K562 (cell line): ENCODE measurements at regions not wholly inside any gene's neighbourhood (a gene's known extent, or its start where the extent isn't known, plus 50 kb on each side); places are given as distances from the start of the nearest gene placed in this dataset.

ENCODE experiments used
- ATAC-seq: fragments of 200-7000 bp; cut with Tn5 transposase; 3 replicates; pipeline ENCODE4 v1.9.1; 2020; ENCODE audit warnings: moderate library complexity
- BruUV-seq: library from RNA; stranded (reverse); fragments of 400-500 nt; replicated peaks from 2 replicates; lab custom pipeline; 2021; lab: Mats Ljungman, UMichigan
- CTCF ChIA-PET: fragments of 300-600 bp; formaldehyde crosslinking; extraction: SDS; loops from one replicate; lab custom pipeline; 2021; ENCODE audit warnings: low intra/inter-chr PET ratio; lab: Yijun Ruan, JAX
- POLR2A ChIA-PET: fragments of 300-600, 350-650 bp; sonication (Branson Sonifier 250); formaldehyde crosslinking; extraction: SDS; loops from one replicate; lab custom pipeline; 2021; ENCODE audit warnings: antibody characterized with exemption, inconsistent platforms; lab: Yijun Ruan, JAX
- DNase-seq, 4 experiments: peaks; one replicate each; pipeline versions ENCODE4 v3.0.0 to v3.0.0-alpha.2; 2011 to 2018; ENCODE audit warnings: low spot score in 3 of 4, mixed read lengths in 3 of 4; ENCODE audit errors: extremely low read depth in 1 of 4
- FAIRE-seq: peaks from 2 replicates; lab custom pipeline; 2011; peaks lifted over from hg19 to GRCh38; lab: Jason Lieb, UNC
- H2AFZ ChIP-seq: 2 replicates; pipeline ENCODE4 v1.6.0; 2011; ENCODE audit warnings: low read depth, low read length, control low read depth, inconsistent platforms
- H3K27ac ChIP-seq: fragments of 200-600 bp; 3 replicates; pipeline ENCODE4 v1.8.0; 2011; ENCODE audit warnings: low read depth, mild to moderate bottlenecking, control low read depth, inconsistent platforms, low read length, moderate library complexity, mixed read lengths; ENCODE audit errors: extremely low read depth
- H3K27me3 ChIP-seq, 2 experiments: fragments of 300-600 bp in 1 of 2; 2 replicates in 1 of 2; 3 replicates in 1 of 2; pipeline versions ENCODE4 v1.6.0 to v1.8.0; 2011; ENCODE audit warnings: inconsistent platforms in 2 of 2, low read length in 2 of 2, mild to moderate bottlenecking in 1 of 2, mixed read lengths in 1 of 2, moderate library complexity in 1 of 2; ENCODE audit not compliant: control insufficient read depth in 2 of 2, insufficient read depth in 2 of 2
- H3K36me3 ChIP-seq: fragments of 300-600 bp; 3 replicates; pipeline ENCODE4 v1.8.0; 2011; ENCODE audit warnings: mild to moderate bottlenecking, low read length, inconsistent platforms; ENCODE audit not compliant: control insufficient read depth, insufficient read depth
- H3K4me1 ChIP-seq, 2 experiments: fragments of 200-600 bp in 1 of 2; replicated peaks in 1 of 2; 2 replicates in 1 of 2; 3 replicates in 1 of 2; pipeline versions ENCODE4 v1.5.1 to v1.8.0; 2011; ENCODE audit warnings: inconsistent platforms in 2 of 2, low read length in 2 of 2, mild to moderate bottlenecking in 1 of 2, mixed read lengths in 1 of 2, moderate library complexity in 1 of 2; ENCODE audit not compliant: control insufficient read depth in 2 of 2, insufficient read depth in 2 of 2
- H3K4me2 ChIP-seq: 2 replicates; pipeline ENCODE4 v1.6.1; 2011; ENCODE audit warnings: low read length, control low read depth, inconsistent platforms, mixed read lengths; ENCODE audit not compliant: insufficient read depth
- H3K4me3 ChIP-seq: fragments of 200-600 bp; sonication (generic), shearing (Covaris generic); 2 replicates; pipeline ENCODE4 v1.5.1; 2016; ENCODE audit warnings: control low read depth, inconsistent platforms
- H3K79me2 ChIP-seq: fragments of 200-600 bp; 3 replicates; pipeline ENCODE4 v1.8.0; 2011; ENCODE audit warnings: low read length, inconsistent platforms; ENCODE audit not compliant: control insufficient read depth, insufficient read depth
- H3K9ac ChIP-seq, 2 experiments: 2 replicates each; pipeline versions ENCODE4 v1.6.0 to v1.6.1; 2011; ENCODE audit warnings: low read depth in 2 of 2, low read length in 2 of 2, control low read depth in 1 of 2, inconsistent platforms in 1 of 2, mild to moderate bottlenecking in 1 of 2, mixed read lengths in 1 of 2; ENCODE audit not compliant: insufficient read depth in 1 of 2
- H3K9me1 ChIP-seq: one replicate; pipeline ENCODE4 v1.6.0; 2011; ENCODE audit warnings: inconsistent platforms, mild to moderate bottlenecking, low read length, moderate library complexity; ENCODE audit not compliant: control insufficient read depth, insufficient read depth
- H3K9me3 ChIP-seq: replicated peaks from 2 replicates; pipeline ENCODE4 v1.5.1; 2011; ENCODE audit warnings: low read depth, low read length, inconsistent platforms; ENCODE audit not compliant: control insufficient read depth, insufficient read depth
- H4K20me1 ChIP-seq: replicated peaks from 2 replicates; pipeline ENCODE4 v1.6.1; 2011; ENCODE audit warnings: low read length, inconsistent platforms, mixed read lengths; ENCODE audit not compliant: control insufficient read depth, insufficient read depth
- CBFB ChIP-seq: sonication (generic); formaldehyde crosslinking; IDR thresholded peaks from 2 replicates; pipeline ENCODE4 v1.4.0; 2020; ENCODE audit warnings: mild to moderate bottlenecking, missing genetic modification reagents
- CTBP1 ChIP-seq: fragments of 450-650 bp; IDR thresholded peaks from 2 replicates; pipeline ENCODE4 v1.6.1; 2016; ENCODE audit warnings: borderline replicate concordance
- EWSR1 ChIP-seq: fragments of 450-650 bp; IDR thresholded peaks from 2 replicates; pipeline ENCODE4 v1.6.1; 2018; ENCODE audit warnings: borderline replicate concordance, mild to moderate bottlenecking, low read depth, moderate library complexity; ENCODE audit not compliant: partially characterized antibody
- HEY1 ChIP-seq: fragments of 250-450 bp; sonication (Bioruptor Pico); IDR thresholded peaks from 2 replicates; pipeline ENCODE4 v1.5.0; 2020; ENCODE audit warnings: mild to moderate bottlenecking, moderate library complexity, borderline replicate concordance
- KAT2B ChIP-seq: IDR thresholded peaks from one replicate; pipeline ENCODE4 v1.6.1; 2012; ENCODE audit warnings: low read depth, mild to moderate bottlenecking, control low read depth, inconsistent platforms, low read length, moderate library complexity
- MECOM ChIP-seq: fragments of 250-450 bp; sonication (Bioruptor Pico); IDR thresholded peaks from 2 replicates; pipeline ENCODE4 v1.8.0; 2022; ENCODE audit warnings: inconsistent platforms
- MEF2D ChIP-seq: conservative IDR thresholded peaks from 2 replicates; pipeline ENCODE4 v1.6.1; 2016; ENCODE audit warnings: low read depth, missing genetic modification characterization, missing compliant biosample characterization
- POLR2H ChIP-seq: IDR thresholded peaks from 2 replicates; pipeline ENCODE4 v1.6.1; 2016; ENCODE audit warnings: missing genetic modification characterization, low read depth, mild to moderate bottlenecking, control low read depth, missing compliant biosample characterization, moderate library complexity
- POU5F1 ChIP-seq: fragments of 150-350 bp; IDR thresholded peaks from 2 replicates; pipeline ENCODE4 v1.6.1; 2014; ENCODE audit warnings: borderline replicate concordance, low read length, low read depth, mild to moderate bottlenecking; ENCODE audit not compliant: partially characterized antibody
- PRPF4 ChIP-seq: fragments of 200-400 bp; formaldehyde crosslinking; IDR thresholded peaks from one replicate; pipeline ENCODE4 v1.6.1; 2017; ENCODE audit warnings: low read length, low read depth, mild to moderate bottlenecking; ENCODE audit not compliant: insufficient read depth, poor library complexity, severe bottlenecking
- RBFOX2 ChIP-seq: fragments of 200-400 bp; formaldehyde crosslinking; IDR thresholded peaks from 2 replicates; pipeline ENCODE4 v1.6.1; 2017; ENCODE audit warnings: low read depth, mild to moderate bottlenecking, low read length, moderate library complexity
- RBM22 ChIP-seq: fragments of 200-400 bp; formaldehyde crosslinking; IDR thresholded peaks from 2 replicates; pipeline ENCODE4 v1.6.1; 2018; ENCODE audit warnings: low read length, low read depth; ENCODE audit not compliant: poor library complexity, severe bottlenecking
- TEAD4 ChIP-seq, 2 experiments: sonication (generic) in 1 of 2; formaldehyde crosslinking in 1 of 2; IDR thresholded peaks; 2 replicates each; pipeline versions ENCODE4 v1.6.1 to v1.8.0; 2012 to 2022; ENCODE audit warnings: borderline replicate concordance in 1 of 2, inconsistent platforms in 1 of 2, low read length in 1 of 2, mild to moderate bottlenecking in 1 of 2, missing genetic modification reagents in 1 of 2
- ZNF121 ChIP-seq: sonication (generic); formaldehyde crosslinking; conservative IDR thresholded peaks from 2 replicates; pipeline ENCODE4 v1.8.0; 2022; ENCODE audit warnings: missing genetic modification reagents
- ZNF408 ChIP-seq: fragments of 250-450 bp; sonication (Bioruptor Pico); IDR thresholded peaks from 2 replicates; pipeline ENCODE4 v1.4.0; 2020; ENCODE audit warnings: low read depth, mild to moderate bottlenecking, moderate library complexity
- WGBS: fragments of 100-300 bp; shearing (Covaris generic); methylation state at CpG from one replicate; pipeline ENCODE4 v1.1.6; 2016; ENCODE audit warnings: low coverage, mixed read lengths; ENCODE audit not compliant: insufficient coverage; ENCODE audit errors: missing lambda C conversion rate; 5-methylcytosine and 5-hydroxymethylcytosine counted together
- in situ Hi-C: fragments of 300-500 bp; cut with MboI; formaldehyde crosslinking; loops from 4 replicates; pipeline ENCODE4 v1.15.0; 2018; ENCODE audit warnings: inconsistent platforms, mixed read lengths
- intact Hi-C: fragments of 100-400 bp; cut with micrococcal nuclease; formaldehyde crosslinking; loops from 2 replicates; pipeline ENCODE4 v1.14.2; 2022
- TF ChIP-seq, protein P1 (sequence below): fragments of 450-650 bp; IDR thresholded peaks from 2 replicates; pipeline ENCODE4 v1.6.1; 2016
- TF ChIP-seq, protein P2 (sequence below): fragments of 250-450 bp; sonication (Bioruptor Pico); IDR thresholded peaks from 2 replicates; pipeline ENCODE4 v1.8.0; 2021; ENCODE audit warnings: moderate library complexity, mild to moderate bottlenecking, inconsistent platforms
- TF ChIP-seq, protein P3 (sequence below): fragments of 450-650 bp; formaldehyde crosslinking; IDR thresholded peaks from 2 replicates; pipeline ENCODE4 v1.4.0; 2020; ENCODE audit warnings: mild to moderate bottlenecking, moderate library complexity

DNA sequence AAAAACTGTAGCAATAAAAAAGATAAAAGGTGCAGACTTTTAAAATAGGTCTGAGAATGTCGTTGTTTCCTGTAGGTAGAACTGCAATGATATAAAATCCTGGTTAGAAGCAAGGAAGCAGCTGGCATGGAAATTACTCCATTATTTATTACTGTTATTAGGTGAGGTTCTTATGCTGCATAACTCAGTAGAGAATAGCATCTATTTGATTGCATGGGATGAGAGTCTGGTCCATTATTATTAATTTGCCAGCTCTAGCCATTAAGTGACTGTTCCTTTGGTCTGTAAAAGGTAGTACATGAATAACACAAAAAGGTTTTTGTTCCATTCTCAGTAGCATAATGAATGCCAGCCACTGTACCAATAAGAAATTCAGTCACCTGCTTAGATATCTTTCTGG is 358.6 kb downstream of the RBM43 start:
- no TSS peak for BruUV-seq
- H3K4me2 ChIP-seq, result no peak overlapping the region
- H4K20me1 ChIP-seq, result no peaks in the 10 kb centered on the region
- WGBS, result 6% methylated on average over 1 of the region's 1 CpG
- FAIRE-seq (no peak), DNase-seq (no peak), ATAC-seq (no peak)
- H3K79me2 ChIP-seq, result no peaks in the 10 kb centered on the region
- no peaks in the 10 kb centered on the region for H3K27me3 ChIP-seq
- H3K4me1 ChIP-seq, result no peaks in the 10 kb centered on the region
- H3K9me3 ChIP-seq, result no peaks in the 10 kb centered on the region; the same call in 1 of the 2 replicates
- POLR2A ChIA-PET, result no interaction called here
- no peak overlapping the region for H3K27ac ChIP-seq
- intact Hi-C loops, result no loop called here
- CTCF ChIA-PET, result no interaction called here
- H2AFZ ChIP-seq, result no peak overlapping the region
- H3K36me3 ChIP-seq, result no peaks in the 10 kb centered on the region
- H3K9me1 ChIP-seq, result no peaks in the 10 kb centered on the region
- H3K9ac ChIP-seq, result no peak overlapping the region
- in situ Hi-C loops, result no loop called here
- H3K4me3 ChIP-seq, result no peak overlapping the region
- TF ChIP-seq POLR2H (no peak), ZNF121 (no peak), EWSR1 (no peak), MEF2D (tag) (no peak), TEAD4 (IDR thresholded peaks at IDR 0.05; ENCODE audit: low read length) (no peak), TEAD4 (CRISPR knock-in tag; IDR thresholded peaks at IDR 0.05; ENCODE audit: borderline replicate concordance) (no peak), ZNF408 (CRISPR knock-in tag) (no peak), RBFOX2 (no peak), PRPF4 (no peak), POU5F1 (no peak), CBFB (CRISPR knock-in tag) (no peak), RBM22 (no peak), KAT2B (no peak), CTBP1 (no peak), HEY1 (CRISPR knock-in tag) (no peak), MECOM (CRISPR knock-in tag) (no peak)
- TF ChIP-seq, protein P1, sequence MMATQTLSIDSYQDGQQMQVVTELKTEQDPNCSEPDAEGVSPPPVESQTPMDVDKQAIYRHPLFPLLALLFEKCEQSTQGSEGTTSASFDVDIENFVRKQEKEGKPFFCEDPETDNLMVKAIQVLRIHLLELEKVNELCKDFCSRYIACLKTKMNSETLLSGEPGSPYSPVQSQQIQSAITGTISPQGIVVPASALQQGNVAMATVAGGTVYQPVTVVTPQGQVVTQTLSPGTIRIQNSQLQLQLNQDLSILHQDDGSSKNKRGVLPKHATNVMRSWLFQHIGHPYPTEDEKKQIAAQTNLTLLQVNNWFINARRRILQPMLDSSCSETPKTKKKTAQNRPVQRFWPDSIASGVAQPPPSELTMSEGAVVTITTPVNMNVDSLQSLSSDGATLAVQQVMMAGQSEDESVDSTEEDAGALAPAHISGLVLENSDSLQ, result no peak
- TF ChIP-seq, protein P2, sequence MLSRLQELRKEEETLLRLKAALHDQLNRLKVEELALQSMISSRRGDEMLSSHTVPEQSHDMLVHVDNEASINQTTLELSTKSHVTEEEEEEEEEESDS, result no peak
- TF ChIP-seq, protein P3, sequence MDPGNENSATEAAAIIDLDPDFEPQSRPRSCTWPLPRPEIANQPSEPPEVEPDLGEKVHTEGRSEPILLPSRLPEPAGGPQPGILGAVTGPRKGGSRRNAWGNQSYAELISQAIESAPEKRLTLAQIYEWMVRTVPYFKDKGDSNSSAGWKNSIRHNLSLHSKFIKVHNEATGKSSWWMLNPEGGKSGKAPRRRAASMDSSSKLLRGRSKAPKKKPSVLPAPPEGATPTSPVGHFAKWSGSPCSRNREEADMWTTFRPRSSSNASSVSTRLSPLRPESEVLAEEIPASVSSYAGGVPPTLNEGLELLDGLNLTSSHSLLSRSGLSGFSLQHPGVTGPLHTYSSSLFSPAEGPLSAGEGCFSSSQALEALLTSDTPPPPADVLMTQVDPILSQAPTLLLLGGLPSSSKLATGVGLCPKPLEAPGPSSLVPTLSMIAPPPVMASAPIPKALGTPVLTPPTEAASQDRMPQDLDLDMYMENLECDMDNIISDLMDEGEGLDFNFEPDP, result no peak
